Endodermal cell (in vitro differentiated cells): ENCODE measurements at regions not wholly inside any gene's neighbourhood (a gene's known extent, or its start where the extent isn't known, plus 50 kb on each side); places are given as distances from the start of the nearest gene placed in this dataset.

Experiments used
- DNase-seq: peaks from one replicate; pipeline ENCODE4 v3.0.0-alpha.2; 2017
- H3K27ac ChIP-seq: 2 replicates; pipeline ENCODE4 v1.5.1; 2013; ENCODE audit warnings: mild to moderate bottlenecking, low read depth, low read length, moderate library complexity
- H3K27me3 ChIP-seq: 2 replicates; pipeline ENCODE4 v1.6.1; 2013; ENCODE audit warnings: mild to moderate bottlenecking, low read length, moderate library complexity; ENCODE audit not compliant: insufficient read depth, control insufficient read depth, poor library complexity, severe bottlenecking
- H3K36me3 ChIP-seq: 2 replicates; pipeline ENCODE4 v1.7.0; 2013; ENCODE audit warnings: mild to moderate bottlenecking, low read length, moderate library complexity; ENCODE audit not compliant: control insufficient read depth, insufficient read depth
- H3K4me1 ChIP-seq: one replicate; pipeline ENCODE4 v1.7.0; 2013; ENCODE audit warnings: low read length; ENCODE audit not compliant: control insufficient read depth, insufficient read depth
- H3K4me3 ChIP-seq: 2 replicates; pipeline ENCODE4 v1.5.1; 2013; ENCODE audit warnings: mild to moderate bottlenecking, low read length, moderate library complexity
- H3K9ac ChIP-seq: 2 replicates; pipeline ENCODE4 v1.6.1; 2013; ENCODE audit warnings: mild to moderate bottlenecking, low read length, moderate library complexity; ENCODE audit not compliant: poor library complexity, severe bottlenecking; ENCODE audit errors: extremely low read depth
- H3K9me3 ChIP-seq: 2 replicates; pipeline ENCODE4 v1.6.1; 2013; ENCODE audit warnings: mild to moderate bottlenecking, low read length, moderate library complexity; ENCODE audit not compliant: control insufficient read depth
- H3K27ac Mint-ChIP-seq: 2 replicates; pipeline ENCODE4 v1.8.0; 2020; ENCODE audit warnings: mixed read lengths
- H3K27me3 Mint-ChIP-seq: 2 replicates; pipeline ENCODE4 v1.8.0; 2021; ENCODE audit warnings: mild to moderate bottlenecking, mixed read lengths; ENCODE audit not compliant: insufficient read depth
- H3K36me3 Mint-ChIP-seq: 2 replicates; pipeline ENCODE4 v1.8.0; 2020; ENCODE audit warnings: low read depth, mixed read lengths
- H3K4me1 Mint-ChIP-seq: 2 replicates; pipeline ENCODE4 v1.8.0; 2020; ENCODE audit warnings: mixed read lengths
- H3K4me3 Mint-ChIP-seq: 2 replicates; pipeline ENCODE4 v1.8.0; 2020; ENCODE audit warnings: mild to moderate bottlenecking, moderate library complexity, mixed read lengths
- H3K9me3 Mint-ChIP-seq: 2 replicates; pipeline ENCODE4 v1.8.0; 2020; ENCODE audit warnings: mild to moderate bottlenecking, mixed read lengths
- WGBS, 2 experiments: methylation state at CpG; one replicate each; pipeline versions ENCODE4 v1.1.5 to v1.1.7; 2013; ENCODE audit warnings: missing lambda C conversion rate in 2 of 2, mixed read lengths in 1 of 2; ENCODE audit not compliant: insufficient coverage in 1 of 2, insufficient read length in 1 of 2; 5-methylcytosine and 5-hydroxymethylcytosine counted together
- TF ChIP-seq, protein P1 (sequence below): fragments of 200-600 bp; sonication (generic); conservative IDR thresholded peaks from 2 replicates; pipeline ENCODE4 v1.5.0; 2021; ENCODE audit warnings: antibody characterized with exemption, mild to moderate bottlenecking

GRCh38 chr3:34779092-34779491 lies 860.2 kb upstream of the ARPP21 start:
- Histone ChIP-seq H3K27me3 (no peaks in the 10 kb centered on the region), H3K27ac (no peak overlapping the region), H3K36me3 (no peaks in the 10 kb centered on the region), H3K9me3 (no peaks in the 10 kb centered on the region), H3K4me1 (no peaks in the 10 kb centered on the region), H3K9ac (no peak overlapping the region), H3K4me3 (no peak overlapping the region)
- no peak for DNase-seq
- WGBS, 2 experiments: no CpG with 5 or more reads among the region's 1 CpG
- Mint-ChIP-seq H3K27me3 (no peaks in the 10 kb centered on the region), H3K4me1 (peaks cover 4% of the 10 kb centered on the region), H3K4me3 (no peak overlapping the region), H3K27ac (no peak overlapping the region), H3K36me3 (no peaks in the 10 kb centered on the region), H3K9me3 (no peaks in the 10 kb centered on the region)
- TF ChIP-seq, protein P1, sequence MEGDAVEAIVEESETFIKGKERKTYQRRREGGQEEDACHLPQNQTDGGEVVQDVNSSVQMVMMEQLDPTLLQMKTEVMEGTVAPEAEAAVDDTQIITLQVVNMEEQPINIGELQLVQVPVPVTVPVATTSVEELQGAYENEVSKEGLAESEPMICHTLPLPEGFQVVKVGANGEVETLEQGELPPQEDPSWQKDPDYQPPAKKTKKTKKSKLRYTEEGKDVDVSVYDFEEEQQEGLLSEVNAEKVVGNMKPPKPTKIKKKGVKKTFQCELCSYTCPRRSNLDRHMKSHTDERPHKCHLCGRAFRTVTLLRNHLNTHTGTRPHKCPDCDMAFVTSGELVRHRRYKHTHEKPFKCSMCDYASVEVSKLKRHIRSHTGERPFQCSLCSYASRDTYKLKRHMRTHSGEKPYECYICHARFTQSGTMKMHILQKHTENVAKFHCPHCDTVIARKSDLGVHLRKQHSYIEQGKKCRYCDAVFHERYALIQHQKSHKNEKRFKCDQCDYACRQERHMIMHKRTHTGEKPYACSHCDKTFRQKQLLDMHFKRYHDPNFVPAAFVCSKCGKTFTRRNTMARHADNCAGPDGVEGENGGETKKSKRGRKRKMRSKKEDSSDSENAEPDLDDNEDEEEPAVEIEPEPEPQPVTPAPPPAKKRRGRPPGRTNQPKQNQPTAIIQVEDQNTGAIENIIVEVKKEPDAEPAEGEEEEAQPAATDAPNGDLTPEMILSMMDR: no peak

- H3K4me3 Mint-ChIP-seq: no peak overlapping the region
- Histone ChIP-seq H3K9me3 (no peaks in the 10 kb centered on the region), H3K27ac (no peak overlapping the region), H3K36me3 (no peaks in the 10 kb centered on the region), H3K27me3 (no peaks in the 10 kb centered on the region), H3K4me3 (no peak overlapping the region), H3K9ac (no peak overlapping the region), H3K4me1 (no peaks in the 10 kb centered on the region)
- no peak overlapping the region for H3K27ac Mint-ChIP-seq
- H3K9me3 Mint-ChIP-seq: no peaks in the 10 kb centered on the region
- H3K36me3 Mint-ChIP-seq: no peaks in the 10 kb centered on the region
- TF ChIP-seq, protein P1: no peak
- DNase-seq: no peak
- peaks cover 4% of the 10 kb centered on the region for H3K4me1 Mint-ChIP-seq
- no peaks in the 10 kb centered on the region for H3K27me3 Mint-ChIP-seq
- WGBS, 2 experiments: 82 to 85% methylated on average over 4 to 5 of the region's 5 CpGs
Measured at GRCh38 chr3:34780294-34780693, 859.0 kb upstream of the ARPP21 start.

DNA sequence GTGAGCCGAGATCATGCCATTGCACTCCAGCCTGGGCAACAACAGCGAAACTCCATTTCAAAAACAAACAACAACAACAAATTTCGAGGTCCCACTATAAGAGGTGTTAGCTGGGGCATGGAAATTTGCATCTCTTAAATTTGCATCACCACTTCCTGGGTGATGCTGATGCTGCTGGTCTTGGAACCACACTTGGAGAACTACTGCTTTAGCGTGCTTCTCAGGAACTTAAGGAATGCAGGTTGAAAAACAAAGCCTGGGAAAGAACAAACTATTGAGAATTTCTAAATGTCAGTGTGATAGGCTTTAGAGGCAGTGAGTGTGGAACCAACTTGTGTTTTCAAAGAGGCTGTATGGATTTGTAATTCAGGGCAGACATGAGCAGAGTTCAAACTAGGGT lies 858.4 kb upstream of the ARPP21 start:
- Histone ChIP-seq H3K9ac (no peak overlapping the region), H3K27ac (no peak overlapping the region), H3K27me3 (no peaks in the 10 kb centered on the region), H3K4me3 (no peak overlapping the region), H3K4me1 (no peaks in the 10 kb centered on the region), H3K36me3 (no peaks in the 10 kb centered on the region), H3K9me3 (no peaks in the 10 kb centered on the region)
- TF ChIP-seq, protein P1: no peak
- Mint-ChIP-seq H3K36me3 (no peaks in the 10 kb centered on the region), H3K27me3 (no peaks in the 10 kb centered on the region), H3K27ac (no peak overlapping the region), H3K4me1 (peaks cover 4% of the 10 kb centered on the region), H3K9me3 (no peaks in the 10 kb centered on the region), H3K4me3 (no peak overlapping the region)
- DNase-seq: peak; percentile 53
- WGBS, 2 experiments: 56 to 82% methylated on average over 1 to 4 of the region's 4 CpGs
